Esophagus squamous epithelium (tissue), 5 donors: ENCODE measurements at regions not wholly inside any gene's neighbourhood (a gene's known extent, or its start where the extent isn't known, plus 50 kb on each side); places are given as distances from the start of the nearest gene placed in this dataset.

ENCODE experiments used
- DNase-seq: peaks from one replicate; lab custom pipeline; 2025; lab: John Stamatoyannopoulos, UW
- H3K27ac ChIP-seq, 4 donors: fragments of 200-600 bp; sonication (generic); one replicate each; pipeline ENCODE4 v1.5.1; 2016 to 2019; ENCODE audit warnings: mild to moderate bottlenecking in 1 of 4
- H3K27me3 ChIP-seq, 4 donors: fragments of 200-600 bp; sonication (generic); 1 replicate in 3 of 4; 2 replicates in 1 of 4; pipeline versions ENCODE4 v1.5.1 to v1.6.0; 2017 to 2021; ENCODE audit warnings: antibody characterized with exemption in 1 of 4
- H3K36me3 ChIP-seq, 3 donors: fragments of 200-600 bp; sonication (generic); one replicate each; pipeline ENCODE4 v1.5.1; 2016 to 2019
- H3K4me1 ChIP-seq, 3 donors: fragments of 200-600 bp; sonication (generic); one replicate each; pipeline ENCODE4 v1.5.1; 2017 to 2019
- H3K4me3 ChIP-seq, 4 donors: fragments of 200-600 bp; sonication (generic); 1 replicate in 3 of 4; 2 replicates in 1 of 4; pipeline ENCODE4 v1.5.1; 2016 to 2019; ENCODE audit warnings: mild to moderate bottlenecking in 2 of 4, moderate library complexity in 1 of 4
- H3K9me3 ChIP-seq, 3 donors: fragments of 200-600 bp; sonication (generic); one replicate each; pipeline ENCODE4 v1.5.1; 2016 to 2019
- CTCF ChIP-seq, 6 experiments: fragments of 450-650 bp in 4 of 6; fragments of 200-600 bp in 2 of 6; sonication (generic) in 2 of 6; IDR thresholded peaks; one replicate each; pipeline ENCODE4 v1.5.1; 2016 to 2019; ENCODE audit warnings: antibody characterized with exemption in 6 of 6, mild to moderate bottlenecking in 4 of 6, moderate library complexity in 4 of 6
- POLR2A ChIP-seq, 4 donors: fragments of 450-650 bp; IDR thresholded peaks; one replicate each; pipeline ENCODE4 v1.6.1; 2017; ENCODE audit warnings: antibody characterized with exemption in 4 of 4, mild to moderate bottlenecking in 4 of 4, moderate library complexity in 3 of 4
- WGBS, 2 donors: methylation state at CpG; one replicate each; pipeline ENCODE4 v1.1.5; 2018; 5-methylcytosine and 5-hydroxymethylcytosine counted together
- intact Hi-C: fragments of 100-400 bp; cut with DNase I; formaldehyde crosslinking; loops from one replicate; pipeline ENCODE4 v1.15.0; 2022
- donor health status: DM: yes; HTN: yes; CAD: no.

- H3K27me3 ChIP-seq, result no peaks in the 10 kb centered on the region
- whole genome bisulfite sequencing, 2 donors, result 69 to 85% methylated on average over 3 of the region's 3 CpGs
- no peak for TF ChIP-seq POLR2A (IDR thresholded peaks at IDR 0.05)
- TF ChIP-seq CTCF (IDR thresholded peaks at IDR 0.05), result no peak
- intact Hi-C loops, result no loop called here
- DNase-seq, result no peak
- no peaks in the 10 kb centered on the region for H3K36me3 ChIP-seq
- no peak overlapping the region for H3K4me3 ChIP-seq
- H3K4me1 ChIP-seq, result peaks cover 0 to 10% (median 4%) of the 10 kb centered on the region in 3 donors
- H3K27ac ChIP-seq, result no peak overlapping the region
- no peaks in the 10 kb centered on the region for H3K9me3 ChIP-seq
Observed at GRCh38 chr6:163797296-163797845, 382.9 kb downstream of the QKI start.

GRCh38 chr6:163793011-163793983 lies 378.8 kb downstream of the QKI start:
- H3K4me1 ChIP-seq, result peaks cover 0 to 20% (median 9%) of the 10 kb centered on the region in 3 donors
- no peak overlapping the region for H3K4me3 ChIP-seq
- no peaks in the 10 kb centered on the region for H3K27me3 ChIP-seq
- no peaks in the 10 kb centered on the region for H3K9me3 ChIP-seq
- H3K27ac ChIP-seq, result no peak overlapping the region
- no peaks in the 10 kb centered on the region for H3K36me3 ChIP-seq
- intact Hi-C loops, result no loop called here
- WGBS, 2 donors, result 35 to 56% methylated on average over 4 of the region's 4 CpGs
- no peak for DNase-seq
- no peak for TF ChIP-seq CTCF (IDR thresholded peaks at IDR 0.05)
- TF ChIP-seq POLR2A (IDR thresholded peaks at IDR 0.05), result no peak

GRCh38 chr6:163790266-163790840 lies 375.8 kb downstream of the QKI start:
- H3K27me3 ChIP-seq, result no peaks in the 10 kb centered on the region
- no peak overlapping the region for H3K4me3 ChIP-seq
- no peak for DNase-seq
- no peak for TF ChIP-seq POLR2A (IDR thresholded peaks at IDR 0.05)
- TF ChIP-seq CTCF (IDR thresholded peaks at IDR 0.05), result no peak
- H3K27ac ChIP-seq, result peak overlapping the region in 2 of 4 donors; percentile 7 to 11
- no peaks in the 10 kb centered on the region for H3K36me3 ChIP-seq
- intact Hi-C loops, result no loop called here
- peaks cover 0 to 20% (median 9%) of the 10 kb centered on the region in 3 donors for H3K4me1 ChIP-seq
- H3K9me3 ChIP-seq, result no peaks in the 10 kb centered on the region
- WGBS, 2 donors, result 28 to 48% methylated on average over 5 of the region's 5 CpGs

GRCh38 chr6:163789199-163789810 lies 374.8 kb downstream of the QKI start:
- intact Hi-C loops, result no loop called here
- Histone ChIP-seq H3K36me3 (no peaks in the 10 kb centered on the region), H3K9me3 (no peaks in the 10 kb centered on the region), H3K4me1 (peaks cover 0 to 20% (median 9%) of the 10 kb centered on the region in 3 donors), H3K27me3 (no peaks in the 10 kb centered on the region), H3K27ac (no peak overlapping the region), H3K4me3 (no peak overlapping the region)
- 83 to 84% methylated on average over 5 of the region's 5 CpGs for WGBS, 2 donors
- no peak for DNase-seq
- TF ChIP-seq POLR2A (IDR thresholded peaks at IDR 0.05) (no peak), CTCF (IDR thresholded peaks at IDR 0.05) (no peak)
